NCI-H446 (cell line): ENCODE measurements at regions not wholly inside any gene's neighbourhood (a gene's known extent, or its start where the extent isn't known, plus 50 kb on each side); places are given as distances from the start of the nearest gene placed in this dataset.
"Not testable (repeated sequence)": the region's sequence is repeated elsewhere in the genome, so short reads cannot be mapped to it uniquely, and the experiment has no call there.

Source experiments
- DNase-seq, 2 experiments: peaks; one replicate each; lab custom pipeline; 2025; lab: John Stamatoyannopoulos, UW

GRCh38 chr14:22297376-22297775, 291.6 kb downstream of the DAD1 start:
- no peak for DNase-seq

DNA sequence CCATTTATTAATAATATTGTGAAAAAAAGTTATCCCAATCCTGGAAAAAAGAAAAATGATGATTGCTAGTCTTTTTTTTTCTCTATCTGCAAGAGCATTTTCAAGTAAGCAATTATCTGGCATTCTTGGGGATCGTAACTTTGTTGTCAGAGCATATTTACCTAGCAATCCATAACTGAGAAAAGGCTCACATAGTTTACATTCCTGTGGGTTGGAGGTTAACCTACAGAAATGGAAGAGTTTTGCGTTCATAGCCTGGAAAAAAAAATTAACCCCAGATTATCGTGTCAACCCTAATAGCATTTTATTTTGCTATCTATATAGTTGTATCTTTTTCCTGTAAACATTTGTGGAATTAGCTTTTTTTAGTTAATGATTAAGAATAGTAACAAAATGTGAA, 292.3 kb downstream of the DAD1 start:
- no peak for DNase-seq

- no peak for DNase-seq
Observed at GRCh38 chr14:22296088-22296487, 292.9 kb downstream of the DAD1 start.

GRCh38 chr14:22291406-22291805, 297.6 kb downstream of the DAD1 start:
- no peak for DNase-seq

DNA sequence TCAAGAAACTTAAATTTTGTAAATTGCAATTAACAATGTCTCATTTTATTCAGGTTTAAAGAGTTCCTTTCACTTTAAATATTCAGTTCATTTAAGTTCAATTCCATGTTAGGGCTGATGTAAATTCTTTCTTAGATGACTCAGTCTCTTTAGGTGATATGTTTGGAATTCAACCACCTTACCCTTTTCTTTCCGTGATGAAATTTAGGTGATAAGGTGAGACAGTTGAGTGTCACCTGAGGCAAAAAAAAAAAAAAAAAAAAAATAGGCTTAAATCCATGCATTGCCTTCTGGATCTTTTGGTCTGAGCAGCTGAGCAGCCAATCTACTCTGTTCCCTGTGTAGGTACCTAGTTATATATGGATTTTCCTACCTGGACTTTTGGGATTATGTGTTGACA, 299.5 kb downstream of the DAD1 start:
- no peak for DNase-seq

DNA sequence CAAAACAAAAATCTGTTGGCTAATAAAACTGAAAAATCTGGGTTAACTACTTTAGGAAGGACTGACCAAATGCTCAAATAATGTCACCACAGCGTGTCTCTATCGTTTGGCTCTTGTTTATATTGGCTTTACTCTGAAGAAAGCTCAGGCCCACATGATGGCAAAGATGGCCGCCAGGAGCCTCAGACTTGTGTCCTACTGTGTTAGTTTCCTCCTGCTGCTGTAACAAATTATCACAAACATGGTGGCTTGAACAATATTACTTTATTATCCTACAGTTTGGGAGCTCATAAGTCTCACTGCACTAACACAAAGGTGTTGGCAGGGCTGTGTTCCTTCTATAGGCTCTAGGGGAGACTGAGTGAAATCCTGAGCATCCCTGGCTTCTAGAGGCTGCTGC, 303.0 kb downstream of the DAD1 start:
- no peak for DNase-seq

- DNase-seq, result no peak
Observed at GRCh38 chr14:22282949-22283348, 306.1 kb downstream of the DAD1 start.

- DNase-seq, result no peak
Observed at GRCh38 chr14:22282417-22282816, 306.6 kb downstream of the DAD1 start.

GRCh38 chr14:22281447-22281874, 307.6 kb downstream of the DAD1 start:
- not testable (repeated sequence) for DNase-seq

GRCh38 chr14:22280497-22281316, 308.3 kb downstream of the DAD1 start:
- DNase-seq, result no peak

DNA sequence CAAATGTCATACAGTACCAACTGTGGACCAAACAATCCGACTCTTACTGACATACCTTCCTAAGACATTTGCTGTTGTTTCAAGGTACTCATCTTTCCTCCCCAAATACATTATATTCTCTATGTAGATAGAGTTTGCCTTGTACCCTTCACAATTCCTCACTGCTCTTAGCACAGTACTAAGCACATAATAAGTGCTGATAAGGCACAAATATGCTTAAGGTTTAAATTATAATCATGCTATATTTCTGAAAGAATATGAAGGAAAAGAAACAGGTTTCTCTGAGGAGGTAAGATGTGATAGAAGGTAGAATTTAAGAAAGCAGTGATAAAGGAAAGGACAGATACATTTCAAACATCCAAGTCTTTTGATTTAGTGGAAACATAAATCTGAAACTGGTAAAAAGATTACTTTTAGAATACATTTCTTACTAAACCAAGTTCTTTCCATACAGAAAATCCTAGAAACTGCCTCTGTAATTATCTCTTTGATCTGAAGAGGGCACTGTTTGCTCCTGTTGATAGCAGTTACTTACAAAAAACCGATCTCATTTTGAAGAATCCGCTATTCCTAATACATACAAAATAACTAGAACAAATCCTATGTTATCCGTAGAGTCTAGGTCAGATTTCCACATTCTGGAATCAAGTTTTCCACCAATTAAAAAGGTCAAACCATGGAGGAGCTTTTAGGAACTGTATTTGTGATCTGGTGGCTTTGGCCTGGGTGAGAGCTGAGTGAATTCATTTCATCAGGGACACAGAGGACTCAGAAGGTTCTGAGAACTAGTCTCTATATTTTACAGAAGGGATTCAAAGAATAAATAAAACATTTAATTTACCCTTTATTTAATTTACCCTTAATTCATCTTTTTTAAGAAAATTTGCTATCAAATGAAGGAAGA, 311.9 kb downstream of the DAD1 start:
- peak in 1 of 2 experiments; percentile 46 for DNase-seq

DNA sequence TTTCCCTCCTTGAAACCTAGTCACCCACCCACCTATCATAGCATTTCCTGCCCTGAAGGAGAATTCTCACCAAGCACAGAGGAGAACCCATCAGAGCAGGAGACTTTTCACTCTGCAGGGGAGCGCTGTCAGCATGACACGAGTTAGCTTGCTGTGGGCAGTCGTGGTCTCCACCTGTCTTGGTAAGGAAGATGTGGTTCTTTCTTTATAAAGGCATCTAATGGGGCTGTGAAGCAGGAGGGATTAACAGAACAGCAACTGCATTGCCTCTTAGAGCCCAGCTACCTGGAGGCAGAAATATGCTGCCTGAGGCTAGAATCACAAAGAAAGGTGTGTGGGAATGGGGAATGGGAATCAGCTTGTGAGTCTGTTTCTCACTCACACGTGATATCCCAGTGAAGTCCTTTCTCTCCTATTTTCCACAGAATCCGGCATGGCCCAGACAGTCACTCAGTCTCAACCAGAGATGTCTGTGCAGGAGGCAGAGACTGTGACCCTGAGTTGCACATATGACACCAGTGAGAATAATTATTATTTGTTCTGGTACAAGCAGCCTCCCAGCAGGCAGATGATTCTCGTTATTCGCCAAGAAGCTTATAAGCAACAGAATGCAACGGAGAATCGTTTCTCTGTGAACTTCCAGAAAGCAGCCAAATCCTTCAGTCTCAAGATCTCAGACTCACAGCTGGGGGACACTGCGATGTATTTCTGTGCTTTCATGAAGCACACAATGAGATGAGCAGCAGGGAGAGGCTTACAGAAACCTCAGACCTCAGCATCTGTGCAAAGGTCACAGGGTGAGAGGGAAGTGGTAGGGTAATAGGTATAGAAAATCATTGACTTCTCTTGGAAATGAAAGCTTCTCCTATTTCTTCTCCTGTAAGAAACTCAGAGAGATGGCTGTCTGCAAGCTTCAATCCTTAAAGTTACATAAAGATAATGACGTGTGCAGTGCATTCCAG, 316.9 kb downstream of the DAD1 start:
- no peak for DNase-seq

DNA sequence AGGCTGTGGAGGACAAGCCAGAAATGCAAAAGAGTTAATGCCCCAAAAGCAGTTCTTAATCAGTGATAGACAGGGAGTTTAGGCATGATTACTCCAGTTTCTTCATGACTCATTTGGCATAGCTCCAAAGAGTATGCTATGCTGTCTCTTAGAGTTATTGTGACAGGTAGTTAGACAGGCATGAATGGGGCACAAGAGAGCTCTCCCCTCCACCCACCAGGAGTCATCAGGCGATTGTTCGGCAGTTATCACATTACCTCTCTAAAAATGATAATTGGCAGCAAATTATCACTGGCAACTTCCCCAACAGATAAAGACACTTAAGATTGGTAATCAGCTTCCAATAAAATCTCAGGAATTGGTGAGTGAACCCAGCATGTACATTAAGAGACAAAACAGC, 320.1 kb downstream of the DAD1 start:
- peak in 1 of 2 experiments; percentile 34 for DNase-seq

DNA sequence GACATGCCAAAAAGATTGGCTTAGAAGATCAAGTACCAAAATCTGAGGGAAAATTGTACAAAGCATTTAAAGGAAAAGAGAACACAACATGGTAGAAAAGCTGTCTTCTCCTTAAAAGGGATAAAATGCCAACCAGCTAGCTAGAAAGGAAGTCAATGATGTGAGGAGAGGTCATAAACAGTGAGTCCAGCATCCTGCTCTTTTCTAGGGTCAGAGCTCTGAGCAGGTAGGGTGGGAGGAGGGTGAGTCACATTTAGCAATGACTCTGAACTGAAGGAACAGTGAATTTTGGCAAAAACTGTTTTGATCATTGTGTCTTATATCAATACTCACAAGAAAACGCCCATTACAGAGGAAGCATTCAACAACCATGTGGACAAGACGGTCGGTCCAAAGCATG, 322.3 kb downstream of the DAD1 start:
- no peak for DNase-seq

- DNase-seq, result no peak
Observed at GRCh38 chr14:22266142-22266442, 322.9 kb downstream of the DAD1 start.

DNA sequence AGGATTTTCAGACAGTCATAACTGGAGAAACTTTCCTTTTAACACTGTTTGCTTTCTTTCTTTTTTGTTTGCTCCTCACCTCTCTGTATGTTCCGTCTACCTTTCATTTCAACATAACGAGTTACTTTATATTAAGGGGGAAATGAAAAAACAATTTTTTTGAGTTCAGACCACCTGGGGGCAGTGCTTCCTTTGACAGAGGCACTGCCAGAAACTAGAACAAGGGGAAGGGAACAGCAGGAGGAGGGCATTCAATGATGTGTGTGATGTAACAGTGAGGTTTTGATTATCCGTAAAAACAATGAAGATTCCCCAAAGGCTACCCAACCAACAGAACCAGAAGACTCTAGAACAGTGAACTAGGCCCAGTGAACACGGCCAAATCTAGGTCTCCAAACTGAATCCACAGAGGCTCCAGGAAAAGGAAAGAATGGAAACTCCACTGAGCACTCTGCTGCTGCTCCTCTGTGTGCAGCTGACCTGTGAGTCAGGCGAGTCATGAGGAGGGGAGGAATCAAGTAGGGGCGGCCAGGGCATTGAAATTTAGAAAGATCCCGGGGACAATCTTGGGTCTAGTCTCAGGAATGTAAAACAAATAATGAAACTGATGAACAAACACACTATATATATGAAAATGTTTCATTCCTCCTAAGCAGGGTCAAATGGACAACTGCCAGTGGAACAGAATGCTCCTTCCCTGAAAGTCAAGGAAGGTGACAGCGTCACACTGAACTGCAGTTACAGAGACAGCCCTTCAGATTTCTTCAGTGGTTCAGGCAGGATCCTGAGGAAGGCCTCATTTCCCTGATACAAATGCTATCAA, 323.5 kb downstream of the DAD1 start:
- DNase-seq, result no peak

- no peak for DNase-seq
Observed at GRCh38 chr14:22264759-22265158, 324.3 kb downstream of the DAD1 start.

DNA sequence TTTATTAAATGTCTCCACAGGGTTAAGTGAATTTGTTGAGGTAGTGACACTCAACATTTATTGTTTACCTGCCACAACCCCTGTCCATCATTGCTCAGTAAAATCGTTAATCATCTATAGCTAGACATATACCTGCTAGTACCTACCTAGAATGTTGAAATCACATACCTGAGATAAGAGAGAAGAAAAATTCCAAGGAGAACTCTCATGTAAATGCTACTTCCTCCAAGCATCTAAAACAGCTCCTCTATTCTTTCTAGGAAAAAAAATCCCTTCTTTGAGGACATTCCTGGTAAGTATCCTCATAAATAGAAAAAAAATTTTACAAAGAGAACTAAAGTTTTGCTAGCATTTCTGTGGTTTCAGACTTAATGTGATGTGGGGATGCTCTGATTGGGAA, 325.1 kb downstream of the DAD1 start:
- DNase-seq, result no peak

DNA sequence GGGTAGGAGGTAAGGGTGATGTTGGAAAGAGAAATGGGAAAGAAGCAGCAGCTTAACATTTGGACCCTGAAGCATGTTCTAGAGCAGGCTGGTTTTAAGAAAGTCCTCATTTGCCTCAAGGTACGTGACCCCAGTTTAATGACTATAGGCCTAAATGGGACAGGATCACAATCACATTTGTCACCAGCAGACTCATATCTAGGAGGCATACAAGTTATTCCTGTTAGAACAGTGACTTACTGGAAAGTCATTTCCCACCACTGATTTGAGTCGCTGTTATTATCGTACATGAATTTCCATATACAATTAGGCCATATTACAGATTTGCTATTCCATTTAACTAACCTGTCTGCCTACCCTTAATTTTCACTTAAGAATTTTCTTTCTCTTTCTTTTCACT, 326.1 kb downstream of the DAD1 start:
- no peak for DNase-seq

DNA sequence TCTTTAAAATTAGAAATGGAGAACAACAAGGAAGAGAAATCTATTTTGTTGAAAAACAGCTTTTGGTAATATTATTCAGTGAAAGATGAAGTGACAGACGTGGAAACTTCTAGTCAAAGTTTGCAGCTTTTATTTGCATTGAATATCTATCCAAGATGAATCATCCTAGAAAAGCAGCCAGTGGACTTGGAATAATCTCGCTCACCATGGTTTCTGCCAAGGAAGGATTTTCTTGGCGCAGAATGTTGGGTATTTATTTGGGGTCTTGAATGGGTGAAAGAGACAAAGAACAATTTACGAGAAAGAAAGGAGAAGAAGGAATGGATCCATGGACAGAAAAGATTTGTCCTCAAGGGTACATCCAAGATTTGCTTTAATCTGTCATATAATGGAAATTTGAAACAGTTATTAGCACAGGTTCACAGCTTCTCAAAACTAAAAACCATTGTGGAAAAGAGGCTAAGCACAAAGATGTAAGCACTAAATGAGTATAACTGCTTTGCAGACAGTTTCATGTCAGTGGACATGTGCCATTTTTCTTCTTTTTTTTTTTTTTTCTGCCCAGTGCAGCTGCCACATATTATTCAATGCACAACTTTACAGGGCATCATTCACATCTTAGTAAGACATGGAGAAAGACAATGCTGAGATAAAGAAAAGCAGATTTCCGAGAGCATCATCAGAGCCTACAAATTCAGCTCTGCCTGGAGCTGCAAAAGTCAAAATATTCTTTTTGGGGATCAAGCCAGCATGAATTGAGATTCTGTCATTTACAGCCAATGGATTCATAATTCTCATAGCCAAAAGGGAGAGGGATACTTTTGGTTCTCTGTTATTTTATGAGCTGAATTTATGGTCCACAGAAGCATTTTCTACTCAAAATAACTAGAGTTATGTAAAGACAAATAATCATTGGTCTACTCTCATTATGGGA, 333.7 kb downstream of the DAD1 start:
- peak in 1 of 2 experiments; percentile 63 for DNase-seq
